Activated CD4-positive, alpha-beta T cell treated with anti-CD3 and anti-CD28 coated beads, Interleukin-2, amount 10 ng/mL, durations not matched to agents 7 days and 5 days (primary cell): ENCODE measurements at regions not wholly inside any gene's neighbourhood (a gene's known extent, or its start where the extent isn't known, plus 50 kb on each side); places are given as distances from the start of the nearest gene placed in this dataset.

Experiments used
- CTCF ChIA-PET: fragments of 350-600 bp; sonication (Branson Sonifier 250); formaldehyde crosslinking; loops from one replicate; lab custom pipeline; 2021; ENCODE audit warnings: antibody characterized with exemption; lab: Charles Lee
- POLR2A ChIA-PET: fragments of 350-600 bp; sonication (Branson Sonifier 250); formaldehyde crosslinking; loops from one replicate; lab custom pipeline; 2021; ENCODE audit warnings: antibody characterized with exemption; lab: Charles Lee
- DNase-seq: peaks from one replicate; pipeline ENCODE4 v3.0.0-alpha.2; 2020
- H3K27ac Mint-ChIP-seq: one replicate; pipeline ENCODE4 v1.8.0; 2021; ENCODE audit warnings: mild to moderate bottlenecking, moderate library complexity, mixed read lengths
- H3K27me3 Mint-ChIP-seq: one replicate; pipeline ENCODE4 v1.8.0; 2021; ENCODE audit warnings: mixed read lengths
- H3K36me3 Mint-ChIP-seq: one replicate; pipeline ENCODE4 v1.8.0; 2021; ENCODE audit warnings: low read depth, mixed read lengths
- H3K4me1 Mint-ChIP-seq: one replicate; pipeline ENCODE4 v1.8.0; 2021; ENCODE audit warnings: mixed read lengths
- H3K4me3 Mint-ChIP-seq: one replicate; pipeline ENCODE4 v1.8.0; 2021; ENCODE audit warnings: mild to moderate bottlenecking, moderate library complexity, mixed read lengths
- H3K9me3 Mint-ChIP-seq: one replicate; pipeline ENCODE4 v1.8.0; 2021; ENCODE audit warnings: mixed read lengths

DNA sequence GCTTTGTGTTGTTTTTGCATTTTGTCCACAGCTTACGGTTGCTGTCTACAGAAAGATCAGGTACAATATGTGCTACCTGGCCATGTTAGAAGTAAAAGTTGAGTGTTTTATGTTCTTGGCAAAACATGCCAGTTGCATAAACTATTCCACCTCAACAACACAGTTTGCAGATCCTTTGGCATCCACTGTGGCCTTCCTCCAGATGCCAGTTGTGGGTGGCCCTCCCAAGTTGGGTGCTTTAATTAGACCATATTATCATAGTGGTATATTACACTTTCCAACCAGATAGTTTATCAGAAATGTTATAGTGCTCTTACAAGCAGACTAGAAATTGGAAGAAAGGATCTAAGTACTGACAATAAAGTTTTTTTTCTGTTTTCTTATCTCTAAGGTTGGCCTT is 386.9 kb upstream of the KCNN2 start:
- ChIA-PET CTCF (no interaction called here), POLR2A (no interaction called here)
- H3K27me3 Mint-ChIP-seq: no peaks in the 10 kb centered on the region
- H3K27ac Mint-ChIP-seq: no peak overlapping the region
- no peak overlapping the region for H3K4me3 Mint-ChIP-seq
- H3K4me1 Mint-ChIP-seq: no peaks in the 10 kb centered on the region
- no peaks in the 10 kb centered on the region for H3K9me3 Mint-ChIP-seq
- no peak for DNase-seq
- no peaks in the 10 kb centered on the region for H3K36me3 Mint-ChIP-seq

GRCh38 chr5:113984928-113985327 is 376.9 kb upstream of the KCNN2 start:
- Mint-ChIP-seq H3K27ac (no peak overlapping the region), H3K4me1 (no peaks in the 10 kb centered on the region), H3K27me3 (no peaks in the 10 kb centered on the region), H3K9me3 (no peaks in the 10 kb centered on the region), H3K36me3 (no peaks in the 10 kb centered on the region), H3K4me3 (no peak overlapping the region)
- DNase-seq: no peak
- ChIA-PET POLR2A (no interaction called here), CTCF (no interaction called here)

DNA sequence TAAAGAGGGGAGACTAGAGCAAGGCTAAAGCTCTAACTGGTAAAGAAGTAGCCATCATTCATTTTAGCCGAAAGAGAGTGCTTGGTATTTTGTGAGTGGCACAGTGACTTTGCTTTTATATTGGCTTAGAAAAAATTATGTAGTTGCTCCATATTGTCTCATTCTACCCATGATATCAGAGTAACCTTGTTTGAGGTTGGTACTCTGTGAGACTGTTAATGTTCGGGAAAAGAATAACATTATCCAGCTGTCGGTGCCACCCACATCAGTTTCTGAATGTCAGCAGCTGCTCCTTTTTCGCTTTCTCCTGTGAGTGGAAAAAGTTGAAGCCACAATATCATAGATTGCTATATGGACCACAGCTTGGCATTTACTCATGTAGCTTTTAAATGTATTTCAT is 376.4 kb upstream of the KCNN2 start:
- Mint-ChIP-seq H3K4me1 (no peaks in the 10 kb centered on the region), H3K27me3 (no peaks in the 10 kb centered on the region), H3K36me3 (no peaks in the 10 kb centered on the region), H3K9me3 (no peaks in the 10 kb centered on the region), H3K27ac (no peak overlapping the region), H3K4me3 (no peak overlapping the region)
- DNase-seq: no peak
- CTCF ChIA-PET: no interaction called here
- POLR2A ChIA-PET: interaction anchor here (0.6 kb wide), 1 partner anchor 1783 kb away, joined by 3 read pairs; no protein-coding TSS in a partner anchor

DNA sequence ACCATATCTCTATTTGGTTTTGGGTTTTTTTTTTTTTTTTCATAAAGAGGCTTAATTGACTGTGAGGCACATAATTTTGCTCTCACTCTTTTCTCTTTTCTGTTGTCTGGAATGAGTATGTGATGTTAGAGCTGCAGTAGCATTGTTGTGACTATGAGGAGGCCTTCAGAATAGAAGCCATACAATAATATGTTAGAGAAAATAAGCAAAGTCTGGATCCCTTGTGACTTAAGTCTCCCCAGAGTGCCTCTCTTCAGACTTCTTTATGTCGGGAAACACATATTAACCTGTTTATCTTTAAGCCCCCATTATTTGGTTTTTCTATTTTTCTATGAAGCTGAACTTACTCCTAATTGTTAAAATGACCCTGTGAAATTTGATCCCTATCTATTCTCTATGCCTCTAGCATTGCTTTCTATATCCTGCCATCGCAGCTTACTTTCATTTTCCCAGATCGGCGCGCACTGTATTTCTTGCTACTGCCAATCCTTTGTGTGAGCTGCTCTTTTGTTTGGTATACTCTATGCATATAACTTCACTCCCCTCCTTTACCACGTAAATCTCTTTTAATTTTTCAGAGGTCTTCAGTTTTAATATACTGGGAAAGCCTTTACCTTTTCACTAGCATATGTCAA is 372.5 kb upstream of the KCNN2 start:
- Mint-ChIP-seq H3K4me1 (no peaks in the 10 kb centered on the region), H3K27me3 (no peaks in the 10 kb centered on the region), H3K4me3 (no peak overlapping the region), H3K36me3 (no peaks in the 10 kb centered on the region), H3K27ac (no peak overlapping the region), H3K9me3 (no peaks in the 10 kb centered on the region)
- CTCF ChIA-PET: no interaction called here
- POLR2A ChIA-PET: no interaction called here
- DNase-seq: no peak

- no peak overlapping the region for H3K4me3 Mint-ChIP-seq
- H3K36me3 Mint-ChIP-seq: no peaks in the 10 kb centered on the region
- H3K4me1 Mint-ChIP-seq: no peaks in the 10 kb centered on the region
- ChIA-PET POLR2A (no interaction called here), CTCF (no interaction called here)
- H3K9me3 Mint-ChIP-seq: no peaks in the 10 kb centered on the region
- H3K27ac Mint-ChIP-seq: no peak overlapping the region
- no peak for DNase-seq
- no peaks in the 10 kb centered on the region for H3K27me3 Mint-ChIP-seq
These were observed 372.0 kb upstream of the KCNN2 start for GRCh38 chr5:113989913-113990305.

GRCh38 chr5:114001076-114001475 is 360.8 kb upstream of the KCNN2 start:
- no peak overlapping the region for H3K4me3 Mint-ChIP-seq
- no peaks in the 10 kb centered on the region for H3K4me1 Mint-ChIP-seq
- no peak for DNase-seq
- H3K27ac Mint-ChIP-seq: no peak overlapping the region
- no peaks in the 10 kb centered on the region for H3K36me3 Mint-ChIP-seq
- POLR2A ChIA-PET: no interaction called here
- H3K9me3 Mint-ChIP-seq: no peaks in the 10 kb centered on the region
- H3K27me3 Mint-ChIP-seq: no peaks in the 10 kb centered on the region
- CTCF ChIA-PET: no interaction called here

- ChIA-PET POLR2A (no interaction called here), CTCF (no interaction called here)
- Mint-ChIP-seq H3K36me3 (no peaks in the 10 kb centered on the region), H3K27ac (no peak overlapping the region), H3K9me3 (no peaks in the 10 kb centered on the region), H3K4me1 (no peaks in the 10 kb centered on the region), H3K27me3 (no peaks in the 10 kb centered on the region), H3K4me3 (no peak overlapping the region)
- no peak for DNase-seq
These were observed 355.3 kb upstream of the KCNN2 start for GRCh38 chr5:114006582-114006981.

DNA sequence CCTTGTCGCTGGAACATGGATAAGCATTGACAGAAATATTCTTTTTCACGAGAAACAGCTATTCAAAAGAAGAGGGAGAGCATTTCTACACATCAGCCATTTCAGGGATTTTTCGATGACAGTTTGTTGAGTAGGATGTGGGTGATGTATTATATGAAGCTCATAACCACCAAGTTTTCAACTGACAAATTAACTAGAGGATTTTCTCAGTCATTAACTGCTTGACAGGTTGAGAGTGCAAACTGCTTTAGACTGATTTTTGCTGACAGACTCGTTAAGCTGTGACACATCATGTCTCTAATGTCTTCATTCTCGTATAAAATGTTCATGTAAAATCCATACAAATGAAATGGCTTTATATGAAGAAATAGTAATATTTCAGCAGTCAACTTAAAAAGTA is 354.2 kb upstream of the KCNN2 start:
- Mint-ChIP-seq H3K36me3 (no peaks in the 10 kb centered on the region), H3K4me3 (no peak overlapping the region), H3K27ac (no peak overlapping the region), H3K9me3 (no peaks in the 10 kb centered on the region), H3K4me1 (no peaks in the 10 kb centered on the region), H3K27me3 (no peaks in the 10 kb centered on the region)
- ChIA-PET CTCF (no interaction called here), POLR2A (no interaction called here)
- DNase-seq: no peak

GRCh38 chr5:114010362-114010761 is 351.5 kb upstream of the KCNN2 start:
- CTCF ChIA-PET: no interaction called here
- Mint-ChIP-seq H3K27me3 (no peaks in the 10 kb centered on the region), H3K4me3 (no peak overlapping the region), H3K27ac (no peak overlapping the region), H3K36me3 (no peaks in the 10 kb centered on the region), H3K4me1 (no peaks in the 10 kb centered on the region), H3K9me3 (no peaks in the 10 kb centered on the region)
- POLR2A ChIA-PET: no interaction called here
- no peak for DNase-seq

DNA sequence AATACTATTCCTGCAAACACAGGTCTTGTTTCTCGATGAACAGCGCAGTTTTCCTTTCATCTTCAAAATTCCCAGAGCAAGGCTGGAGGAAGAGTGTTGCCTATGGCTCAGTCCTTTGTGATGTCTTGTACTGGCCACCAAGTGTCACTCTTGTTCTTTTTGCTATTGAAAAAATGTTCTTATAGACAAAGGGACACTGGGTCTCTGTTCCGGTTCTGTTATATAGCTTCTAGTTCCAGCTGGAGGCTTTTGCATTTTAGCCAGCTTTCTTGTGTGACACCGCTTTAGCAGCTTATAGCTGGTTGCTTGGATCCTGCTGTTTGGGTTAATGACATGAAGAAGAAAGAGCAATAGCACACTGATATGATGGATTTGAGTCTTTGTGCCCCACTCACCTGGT is 343.7 kb upstream of the KCNN2 start:
- no peak for DNase-seq
- POLR2A ChIA-PET: no interaction called here
- Mint-ChIP-seq H3K27me3 (no peaks in the 10 kb centered on the region), H3K4me1 (no peaks in the 10 kb centered on the region), H3K27ac (no peak overlapping the region), H3K4me3 (no peak overlapping the region), H3K9me3 (no peaks in the 10 kb centered on the region), H3K36me3 (no peaks in the 10 kb centered on the region)
- CTCF ChIA-PET: no interaction called here

DNA sequence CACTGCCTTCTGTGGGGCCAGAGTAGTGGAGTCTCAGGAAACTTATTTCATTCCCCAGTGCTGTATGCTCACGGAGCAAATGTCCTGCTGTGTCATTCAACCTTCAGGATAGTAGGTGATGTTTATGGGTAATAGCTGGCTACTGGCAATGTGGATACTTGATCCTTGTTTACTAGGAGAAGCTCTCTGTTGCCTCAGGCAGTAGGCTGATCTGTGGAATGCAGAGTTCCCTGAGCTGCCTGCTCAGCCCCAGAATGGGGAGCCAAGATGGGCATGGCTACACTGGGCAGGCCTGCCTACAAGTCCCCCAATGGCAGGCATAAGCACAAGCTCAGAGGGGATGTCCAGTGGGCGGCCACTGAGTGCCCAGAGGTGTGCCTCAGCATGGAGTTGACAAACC is 323.1 kb upstream of the KCNN2 start:
- CTCF ChIA-PET: interaction anchor here (1.0 to 1.3 kb wide), 2 partner anchors 9 to 59 kb away, joined by 3 to 4 read pairs; no protein-coding TSS in a partner anchor
- H3K4me3 Mint-ChIP-seq: no peak overlapping the region
- H3K36me3 Mint-ChIP-seq: no peaks in the 10 kb centered on the region
- no peak overlapping the region for H3K27ac Mint-ChIP-seq
- no peak for DNase-seq
- H3K4me1 Mint-ChIP-seq: no peaks in the 10 kb centered on the region
- POLR2A ChIA-PET: no interaction called here
- no peaks in the 10 kb centered on the region for H3K27me3 Mint-ChIP-seq
- no peaks in the 10 kb centered on the region for H3K9me3 Mint-ChIP-seq

- DNase-seq: no peak
- Mint-ChIP-seq H3K4me1 (no peaks in the 10 kb centered on the region), H3K9me3 (no peaks in the 10 kb centered on the region), H3K27ac (no peak overlapping the region), H3K27me3 (peaks cover 12% of the 10 kb centered on the region), H3K4me3 (no peak overlapping the region), H3K36me3 (no peaks in the 10 kb centered on the region)
- ChIA-PET CTCF (no interaction called here), POLR2A (no interaction called here)
These were observed 311.8 kb upstream of the KCNN2 start for GRCh38 chr5:114050087-114050486.

- CTCF ChIA-PET: no interaction called here
- H3K4me3 Mint-ChIP-seq: no peak overlapping the region
- no peaks in the 10 kb centered on the region for H3K4me1 Mint-ChIP-seq
- POLR2A ChIA-PET: no interaction called here
- H3K27ac Mint-ChIP-seq: no peak overlapping the region
- no peaks in the 10 kb centered on the region for H3K36me3 Mint-ChIP-seq
- no peak for DNase-seq
- H3K9me3 Mint-ChIP-seq: no peaks in the 10 kb centered on the region
- peaks cover 33% of the 10 kb centered on the region for H3K27me3 Mint-ChIP-seq
These were observed 308.5 kb upstream of the KCNN2 start for GRCh38 chr5:114053372-114053771.

GRCh38 chr5:114054594-114054993 is 307.3 kb upstream of the KCNN2 start:
- ChIA-PET CTCF (interaction anchor here (0.6 kb wide), 1 partner anchor 1146 kb away, joined by 4 read pairs; no protein-coding TSS in a partner anchor), POLR2A (no interaction called here)
- DNase-seq: no peak
- Mint-ChIP-seq H3K4me1 (no peaks in the 10 kb centered on the region), H3K27ac (no peak overlapping the region), H3K4me3 (no peak overlapping the region), H3K9me3 (no peaks in the 10 kb centered on the region), H3K27me3 (peaks cover 33% of the 10 kb centered on the region), H3K36me3 (no peaks in the 10 kb centered on the region)
